ENCODE measurements at regions not wholly inside any gene's neighbourhood (a gene's known extent, or its start where the extent isn't known, plus 50 kb on each side); places are given as distances from the start of the nearest gene placed in this dataset.

GRCh38 chr19:31659897-31660210, 310.6 kb upstream of the TSHZ3 start:
- Histone ChIP-seq H3K56ac (ENCODE audit: extremely low read depth, insufficient read depth, low read length) (no peak overlapping the region), H3K79me1 (ENCODE audit: low read depth in 1 of 2, low read length in 2 of 2) (no peaks in the 10 kb centered on the region), H3K14ac (replicated peaks; ENCODE audit: low read depth, low read length) (no peak overlapping the region), H2BK5ac (ENCODE audit: low read depth, low read length, poor library complexity, severe bottlenecking) (no peak overlapping the region), H3K9ac (ENCODE audit: low read depth, low read length) (no peak overlapping the region), H3K9me1 (ENCODE audit: insufficient read depth, low read length) (no peaks in the 10 kb centered on the region), H4K5ac (ENCODE audit: low read depth, low read length) (no peak overlapping the region), H4K91ac (ENCODE audit: insufficient read depth, low read depth, low read length) (no peak overlapping the region), H2AK5ac (ENCODE audit: low read depth, low read length) (no peak overlapping the region), H3K4me2 (ENCODE audit: low read depth, low read length) (no peak overlapping the region), H2BK15ac (ENCODE audit: low read depth, low read length) (no peak overlapping the region), H4K20me1 (ENCODE audit: insufficient read depth, low read length) (no peaks in the 10 kb centered on the region), H3K36me3 (ENCODE audit: control insufficient read depth, insufficient read depth, low read length) (no peaks in the 10 kb centered on the region), H2AFZ (replicated peaks; ENCODE audit: low read length, poor library complexity) (no peak overlapping the region), H3K4me3 (ENCODE audit: insufficient read depth, low read depth, low read length) (no peak overlapping the region), H3K18ac (ENCODE audit: low read depth, low read length) (no peak overlapping the region), H2BK20ac (ENCODE audit: low read depth, low read length) (no peak overlapping the region), H3K23ac (ENCODE audit: low read depth, low read length) (no peak overlapping the region), H3K9me3 (ENCODE audit: control insufficient read depth, insufficient read depth, low read length) (no peaks in the 10 kb centered on the region; the same call in 1 of the 2 replicates), H2BK120ac (ENCODE audit: low read depth, low read length) (no peak overlapping the region), H4K8ac (ENCODE audit: low read depth in 2 of 2, low read length in 2 of 2) (no peak overlapping the region), H3K27ac (ENCODE audit: insufficient read depth, low read length) (no peak overlapping the region), H3K4me1 (ENCODE audit: control insufficient read depth, insufficient read depth, low read length) (no peaks in the 10 kb centered on the region), H3K27me3 (ENCODE audit: control insufficient read depth, insufficient read depth, low read length) (no peaks in the 10 kb centered on the region), H2AK9ac (replicated peaks; ENCODE audit: low read depth, low read length, poor library complexity) (no peak overlapping the region), H3K4ac (ENCODE audit: low read depth, low read length) (no peak overlapping the region)
- ChIA-PET POLR2A (ENCODE audit: unreplicated experiment) (no interaction called here), CTCF (no interaction called here)
- DNase-seq = peak; percentile 18
- TF ChIP-seq MXI1 (IDR thresholded peaks at IDR 0.05; ENCODE audit: borderline replicate concordance, low read depth, low read length) (no peak), CHD1 (IDR thresholded peaks at IDR 0.05; ENCODE audit: low read depth, low read length) (no peak), NFE2L2 (IDR thresholded peaks at IDR 0.05; ENCODE audit: low read depth, low read length) (no peak), FOS (IDR thresholded peaks at IDR 0.05; ENCODE audit: low read depth, low read length) (no peak), RCOR1 (IDR thresholded peaks at IDR 0.05; ENCODE audit: insufficient replicate concordance, low read length) (no peak), MAFK (IDR thresholded peaks at IDR 0.05; ENCODE audit: low read depth, low read length) (no peak), POLR2A (IDR thresholded peaks at IDR 0.05; ENCODE audit: low read depth, low read length) (no peak), CTCF (conservative IDR thresholded peaks at IDR 0.05; ENCODE audit: low read depth, low read length) (no peak), BHLHE40 (IDR thresholded peaks at IDR 0.05; ENCODE audit: low read depth, low read length) (no peak)
- intact Hi-C loops (cut with micrococcal nuclease) = no loop called here
- in situ Hi-C loops (cut with MboI; ENCODE audit: low sequenced_read_pairs) = no loop called here
- no CpG with 5 or more reads among the region's 4 CpGs for WGBS, 2 experiments (ENCODE audit: extremely low coverage in 2 of 2, insufficient read length in 1 of 2)
- no TSS peak for BruUV-seq (replicated peaks)
- no peak for ATAC-seq (ENCODE audit: low read depth)
- dilution Hi-C loops (cut with HindIII; ENCODE audit: low sequenced_read_pairs, unreplicated experiment) = no loop called here

All from IMR-90 (cell line).